Endothelial cell of umbilical vein (primary cell): ENCODE measurements at regions not wholly inside any gene's neighbourhood (a gene's known extent, or its start where the extent isn't known, plus 50 kb on each side); places are given as distances from the start of the nearest gene placed in this dataset.

Source experiments
- BruUV-seq: library from RNA; stranded (reverse); fragments of 400-500 nt; replicated peaks from 2 replicates; lab custom pipeline; 2021; lab: Mats Ljungman, UMichigan
- CTCF ChIA-PET: fragments of 300-600, 350-600 bp; sonication (Branson Sonifier 250); formaldehyde crosslinking; loops from one replicate; lab custom pipeline; 2021; ENCODE audit warnings: antibody characterized with exemption, inconsistent platforms; lab: Charles Lee
- POLR2A ChIA-PET: fragments of 300-600, 350-600 bp; sonication (Branson Sonifier 250); formaldehyde crosslinking; loops from one replicate; lab custom pipeline; 2021; ENCODE audit warnings: antibody characterized with exemption, inconsistent platforms; lab: Charles Lee
- DNase-seq: peaks from one replicate; pipeline ENCODE4 v3.0.0-alpha.2; 2011; ENCODE audit warnings: low read depth, low spot score
- FAIRE-seq: peaks from 2 replicates; lab custom pipeline; 2011; peaks lifted over from hg19 to GRCh38; lab: Jason Lieb, UNC
- H2AFZ ChIP-seq: 2 replicates; pipeline ENCODE4 v1.6.0; 2012; ENCODE audit warnings: low read depth, low read length, control low read depth, inconsistent platforms
- H3K27ac ChIP-seq: 2 replicates; pipeline ENCODE4 v1.5.1; 2011; ENCODE audit warnings: low read depth, mild to moderate bottlenecking, control low read depth, low read length, moderate library complexity; ENCODE audit not compliant: insufficient read depth
- H3K27me3 ChIP-seq, 2 experiments: 2 replicates each; pipeline versions ENCODE4 v1.6.0 to v1.6.1; 2011; ENCODE audit warnings: low read length in 2 of 2, mixed read lengths in 1 of 2; ENCODE audit not compliant: control insufficient read depth in 2 of 2, insufficient read depth in 2 of 2
- H3K36me3 ChIP-seq, 2 experiments: 2 replicates in 1 of 2; 3 replicates in 1 of 2; pipeline ENCODE4 v1.5.1; 2011; ENCODE audit warnings: low read length in 2 of 2, mild to moderate bottlenecking in 1 of 2, moderate library complexity in 1 of 2; ENCODE audit not compliant: control insufficient read depth in 2 of 2, insufficient read depth in 2 of 2; ENCODE audit errors: extremely low read depth in 1 of 2
- H3K4me1 ChIP-seq: 3 replicates; pipeline ENCODE4 v1.5.1; 2011; ENCODE audit warnings: mild to moderate bottlenecking, low read length; ENCODE audit not compliant: control insufficient read depth, insufficient read depth; ENCODE audit errors: extremely low read depth
- H3K4me2 ChIP-seq: 2 replicates; pipeline ENCODE4 v1.6.1; 2011; ENCODE audit warnings: low read length, control low read depth, mixed read lengths; ENCODE audit not compliant: insufficient read depth
- H3K4me3 ChIP-seq, 3 experiments: fragments of 200-600 bp in 1 of 3; sonication (generic), shearing (Covaris generic) in 1 of 3; replicated peaks in 1 of 3; 2 replicates each; pipeline ENCODE4 v1.5.1; 2011 to 2016; ENCODE audit warnings: control low read depth in 3 of 3, low read length in 3 of 3, mild to moderate bottlenecking in 2 of 3, inconsistent platforms in 1 of 3, low read depth in 1 of 3, moderate library complexity in 1 of 3; ENCODE audit not compliant: insufficient read depth in 1 of 3
- H3K79me2 ChIP-seq: 2 replicates; pipeline ENCODE4 v1.6.0; 2012; ENCODE audit warnings: low read length, inconsistent platforms; ENCODE audit not compliant: control insufficient read depth, insufficient read depth
- H3K9ac ChIP-seq: replicated peaks from 2 replicates; pipeline ENCODE3; 2011; ENCODE audit warnings: low read length, control low read depth; ENCODE audit not compliant: insufficient read depth; ENCODE audit errors: extremely low read depth
- H3K9me1 ChIP-seq: replicated peaks from 3 replicates; pipeline ENCODE4 v1.6.0; 2011; ENCODE audit warnings: mild to moderate bottlenecking, low read length; ENCODE audit not compliant: control insufficient read depth, insufficient read depth; ENCODE audit errors: extremely low read depth
- H3K9me3 ChIP-seq: replicated peaks from 2 replicates; pipeline ENCODE4 v1.5.1; 2012; ENCODE audit warnings: low read length, inconsistent platforms; ENCODE audit not compliant: control insufficient read depth, insufficient read depth
- H4K20me1 ChIP-seq: replicated peaks from 2 replicates; pipeline ENCODE3; 2011; ENCODE audit warnings: mild to moderate bottlenecking, low read length; ENCODE audit not compliant: control insufficient read depth, insufficient read depth; ENCODE audit errors: extremely low read depth
- CTCF ChIP-seq, 2 donors: IDR thresholded peaks; 1 replicate in 1 of 2; 2 replicates in 1 of 2; pipeline ENCODE4 v1.5.1; 2011; ENCODE audit warnings: low read length in 2 of 2, mild to moderate bottlenecking in 2 of 2, moderate library complexity in 2 of 2, control low read depth in 1 of 2, inconsistent platforms in 1 of 2, low read depth in 1 of 2; ENCODE audit not compliant: insufficient read depth in 1 of 2; ENCODE audit errors: extremely low read depth in 1 of 2
- EZH2 ChIP-seq: IDR thresholded peaks from 2 replicates; pipeline ENCODE4 v1.6.1; 2012; ENCODE audit warnings: borderline replicate concordance, low read depth, mild to moderate bottlenecking, moderate library complexity, low read length, inconsistent platforms; ENCODE audit not compliant: severe bottlenecking
- FOS ChIP-seq: IDR thresholded peaks from 2 replicates; pipeline ENCODE4 v1.6.1; 2011; ENCODE audit warnings: mild to moderate bottlenecking, low read length, moderate library complexity, borderline replicate concordance; ENCODE audit not compliant: insufficient read depth
- GATA2 ChIP-seq: IDR thresholded peaks from 2 replicates; pipeline ENCODE4 v1.7.0; 2011; ENCODE audit warnings: low read depth, mild to moderate bottlenecking, moderate library complexity, mixed read lengths, low read length; ENCODE audit not compliant: insufficient read length, insufficient read depth
- MAX ChIP-seq: IDR thresholded peaks from 2 replicates; pipeline ENCODE4 v1.6.1; 2011; ENCODE audit not compliant: insufficient read depth, insufficient read length
- MYC ChIP-seq: IDR thresholded peaks from one replicate; pipeline ENCODE4 v1.6.1; 2011; ENCODE audit warnings: mild to moderate bottlenecking, low read depth, low read length
- POLR2A ChIP-seq: IDR thresholded peaks from 2 replicates; pipeline ENCODE4 v1.6.1; 2012; ENCODE audit warnings: low read depth, mild to moderate bottlenecking, control low read depth, low read length
- POLR2AphosphoS5 ChIP-seq: IDR thresholded peaks from 2 replicates; pipeline ENCODE4 v1.6.1; 2012; ENCODE audit warnings: low read depth, mild to moderate bottlenecking, control low read depth, low read length, moderate library complexity; ENCODE audit not compliant: insufficient read depth
- dilution Hi-C: fragments of 300-500 bp; cut with MboI; formaldehyde crosslinking; loops from one replicate; pipeline ENCODE4 v1.15.0; 2019; ENCODE audit warnings: low sequenced_read_pairs; ENCODE audit not compliant: extremely low pct_ligation_motif_present
- intact Hi-C: fragments of 100-400 bp; cut with micrococcal nuclease; formaldehyde crosslinking; loops from one replicate; pipeline ENCODE4 v1.10.0; 2022

- ChIA-PET CTCF (no interaction called here), POLR2A (no interaction called here)
- Histone ChIP-seq H3K36me3 (no peaks in the 10 kb centered on the region), H4K20me1 (no peaks in the 10 kb centered on the region), H3K9me3 (no peaks in the 10 kb centered on the region), H3K4me2 (no peak overlapping the region), H3K9ac (no peak overlapping the region), H3K4me1 (no peaks in the 10 kb centered on the region), H3K27ac (no peak overlapping the region), H3K79me2 (no peaks in the 10 kb centered on the region), H2AFZ (no peak overlapping the region), H3K4me3 (no peak overlapping the region), H3K9me1 (no peaks in the 10 kb centered on the region), H3K27me3 (no peaks in the 10 kb centered on the region)
- BruUV-seq, result no TSS peak
- FAIRE-seq, result no peak
- dilution Hi-C loops (no loop called here), intact Hi-C loops (no loop called here)
- TF ChIP-seq FOS, result no peak
- no peak for TF ChIP-seq MYC
- TF ChIP-seq POLR2A, result no peak
- no peak for TF ChIP-seq POLR2AphosphoS5
- no peak for TF ChIP-seq CTCF (IDR thresholded peaks at IDR 0.05; ENCODE audit: extremely low read depth in 1 of 2, insufficient read depth in 1 of 2, low read depth in 1 of 2, low read length in 2 of 2)
- no peak for TF ChIP-seq GATA2
- no peak for TF ChIP-seq EZH2
- TF ChIP-seq MAX, result no peak
- no peak for DNase-seq
Observed at GRCh38 chr6:163750431-163751031, 336.0 kb downstream of the QKI start.
